Chondrocyte (in vitro differentiated cells): ENCODE measurements at regions not wholly inside any gene's neighbourhood (a gene's known extent, or its start where the extent isn't known, plus 50 kb on each side); places are given as distances from the start of the nearest gene placed in this dataset.
A peak's percentile ranks its signal among the peaks of the same experiment; 100 is the strongest.

Experiments used
- DNase-seq: peaks from one replicate; pipeline ENCODE4 v3.0.0; 2021; ENCODE audit warnings: mixed read lengths, low spot score
- H3K27ac Mint-ChIP-seq: one replicate; pipeline ENCODE4 v1.8.0; 2021; ENCODE audit warnings: mild to moderate bottlenecking, moderate library complexity, mixed read lengths; ENCODE audit not compliant: unreplicated experiment
- H3K27me3 Mint-ChIP-seq: 2 replicates; pipeline ENCODE4 v1.8.0; 2021; ENCODE audit warnings: low read depth, mixed read lengths
- H3K36me3 Mint-ChIP-seq: 2 replicates; pipeline ENCODE4 v1.8.0; 2021; ENCODE audit warnings: low read depth, mixed read lengths
- H3K4me1 Mint-ChIP-seq: 2 replicates; pipeline ENCODE4 v1.8.0; 2021; ENCODE audit warnings: low read depth, mild to moderate bottlenecking, mixed read lengths
- H3K4me3 Mint-ChIP-seq: one replicate; pipeline ENCODE4 v1.8.0; 2021; ENCODE audit warnings: mild to moderate bottlenecking, moderate library complexity, mixed read lengths; ENCODE audit not compliant: unreplicated experiment
- H3K9me3 Mint-ChIP-seq: 2 replicates; pipeline ENCODE4 v1.8.0; 2021; ENCODE audit warnings: low read depth, mixed read lengths
- TF ChIP-seq, protein P1 (sequence below): fragments of 200-600 bp; sonication (generic); IDR thresholded peaks from 2 replicates; pipeline ENCODE4 v1.5.0; 2021; ENCODE audit warnings: antibody characterized with exemption, mild to moderate bottlenecking, moderate library complexity

DNA sequence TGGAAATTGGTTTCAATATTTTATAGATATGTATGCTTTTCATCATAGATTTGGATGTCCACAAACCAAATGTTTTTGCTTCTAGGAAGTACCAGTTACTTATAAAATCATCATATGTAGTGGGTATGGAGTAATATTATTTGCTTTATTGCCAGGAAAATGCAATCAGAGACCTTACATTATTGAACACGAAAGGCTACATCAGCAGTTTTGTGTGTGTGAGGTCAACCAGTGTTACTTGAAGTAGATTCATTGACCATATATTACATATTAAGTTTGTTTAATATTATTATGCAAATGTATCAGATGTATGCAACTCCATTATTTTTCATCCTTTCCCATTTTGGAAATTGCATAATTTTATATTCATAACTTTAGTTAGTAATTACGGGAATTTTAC, 219.1 kb upstream of the MMADHC start:
- TF ChIP-seq, protein P1, sequence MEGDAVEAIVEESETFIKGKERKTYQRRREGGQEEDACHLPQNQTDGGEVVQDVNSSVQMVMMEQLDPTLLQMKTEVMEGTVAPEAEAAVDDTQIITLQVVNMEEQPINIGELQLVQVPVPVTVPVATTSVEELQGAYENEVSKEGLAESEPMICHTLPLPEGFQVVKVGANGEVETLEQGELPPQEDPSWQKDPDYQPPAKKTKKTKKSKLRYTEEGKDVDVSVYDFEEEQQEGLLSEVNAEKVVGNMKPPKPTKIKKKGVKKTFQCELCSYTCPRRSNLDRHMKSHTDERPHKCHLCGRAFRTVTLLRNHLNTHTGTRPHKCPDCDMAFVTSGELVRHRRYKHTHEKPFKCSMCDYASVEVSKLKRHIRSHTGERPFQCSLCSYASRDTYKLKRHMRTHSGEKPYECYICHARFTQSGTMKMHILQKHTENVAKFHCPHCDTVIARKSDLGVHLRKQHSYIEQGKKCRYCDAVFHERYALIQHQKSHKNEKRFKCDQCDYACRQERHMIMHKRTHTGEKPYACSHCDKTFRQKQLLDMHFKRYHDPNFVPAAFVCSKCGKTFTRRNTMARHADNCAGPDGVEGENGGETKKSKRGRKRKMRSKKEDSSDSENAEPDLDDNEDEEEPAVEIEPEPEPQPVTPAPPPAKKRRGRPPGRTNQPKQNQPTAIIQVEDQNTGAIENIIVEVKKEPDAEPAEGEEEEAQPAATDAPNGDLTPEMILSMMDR = no peak
- no peak for DNase-seq
- Mint-ChIP-seq H3K9me3 (no peaks in the 10 kb centered on the region), H3K27ac (no peak overlapping the region), H3K4me3 (no peak overlapping the region), H3K36me3 (peaks cover 1% of the 10 kb centered on the region), H3K4me1 (no peaks in the 10 kb centered on the region), H3K27me3 (no peaks in the 10 kb centered on the region)

DNA sequence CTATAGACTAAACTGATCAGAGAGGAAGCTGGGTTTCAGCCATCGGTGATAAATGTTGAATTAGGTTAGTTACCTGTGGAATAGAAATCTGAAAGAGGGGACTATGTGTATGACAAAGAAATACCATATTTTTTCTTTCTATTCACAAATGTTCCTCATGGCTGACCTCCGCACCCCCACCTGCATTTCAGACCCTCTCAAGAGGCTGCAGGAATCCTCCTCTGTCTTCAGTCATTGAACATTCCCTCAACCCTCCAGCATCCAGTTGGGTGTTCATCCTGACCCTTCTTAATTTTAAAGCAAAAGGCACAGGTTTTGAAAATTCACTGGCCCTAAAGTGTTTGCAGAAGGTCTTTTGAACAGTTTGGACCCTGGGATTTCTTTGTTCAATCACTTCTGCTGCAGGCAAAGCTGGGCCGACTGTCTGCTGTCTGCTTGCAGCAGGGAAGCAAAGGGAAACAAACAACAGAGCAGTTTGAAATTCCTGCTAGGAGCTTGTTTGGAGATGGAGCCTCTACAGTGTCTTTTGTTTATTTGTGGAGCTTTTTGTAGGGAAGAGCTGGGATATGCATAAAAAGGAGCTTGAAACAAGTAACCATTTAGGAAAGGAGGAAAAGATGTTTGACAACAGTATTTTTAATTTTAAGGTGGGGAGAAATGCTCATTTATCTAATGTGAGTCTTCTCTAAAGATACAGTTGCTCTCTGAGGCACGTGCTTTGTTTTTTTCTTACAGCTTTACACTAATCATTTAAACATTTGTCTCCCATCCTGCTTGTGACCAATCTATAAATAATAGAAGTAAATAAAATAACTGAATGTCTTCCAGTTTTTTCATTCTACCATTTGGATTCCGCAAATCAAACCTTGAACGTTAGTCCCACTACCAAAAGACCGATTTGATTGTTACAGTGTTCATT, 213.3 kb upstream of the MMADHC start:
- no peaks in the 10 kb centered on the region for H3K36me3 Mint-ChIP-seq

DNA sequence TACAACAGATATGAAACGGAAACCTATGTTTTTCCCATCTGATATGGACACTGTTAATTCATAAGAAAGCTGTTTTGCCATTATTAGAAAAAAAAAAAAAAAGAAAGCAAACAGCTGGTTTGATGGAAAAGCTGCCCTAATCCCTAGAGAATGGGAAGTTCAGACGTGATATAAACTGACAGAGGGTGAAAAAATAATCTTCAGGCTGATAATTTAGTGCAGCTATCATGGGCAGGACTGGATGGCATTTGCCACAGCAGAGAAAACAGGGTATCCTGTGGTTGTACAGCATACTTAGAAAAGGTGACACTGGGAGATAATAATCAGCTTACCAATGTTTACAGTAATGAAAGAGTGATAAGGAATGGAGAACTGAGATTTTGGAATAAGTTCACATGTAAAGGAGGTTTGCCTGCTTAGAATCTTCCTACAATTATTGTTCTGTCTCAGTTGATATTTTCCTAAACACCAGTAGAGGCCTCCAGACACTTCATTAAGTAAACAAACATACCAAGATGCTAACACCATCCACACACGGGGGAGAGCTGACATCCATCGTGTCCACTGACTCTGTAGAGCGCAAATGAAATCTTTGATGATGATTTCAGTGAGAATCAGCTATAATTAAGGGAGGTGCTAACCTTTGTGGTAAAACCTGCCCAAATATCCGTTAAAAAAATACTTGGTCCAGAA, 211.6 kb upstream of the MMADHC start:
- Mint-ChIP-seq H3K27me3 (no peaks in the 10 kb centered on the region), H3K4me3 (no peak overlapping the region), H3K27ac (no peak overlapping the region), H3K9me3 (peaks cover 7% of the 10 kb centered on the region), H3K4me1 (no peaks in the 10 kb centered on the region), H3K36me3 (peaks cover 1% of the 10 kb centered on the region)
- TF ChIP-seq, protein P1 = peak; percentile 71
- DNase-seq = no peak

More for the DNA sequence above, 213.3 kb upstream of the MMADHC start:
- Mint-ChIP-seq H3K4me1 (no peaks in the 10 kb centered on the region), H3K4me3 (no peak overlapping the region), H3K27me3 (no peaks in the 10 kb centered on the region), H3K9me3 (no peaks in the 10 kb centered on the region), H3K27ac (no peak overlapping the region)
- TF ChIP-seq, protein P1 = no peak
- no peak for DNase-seq

DNA sequence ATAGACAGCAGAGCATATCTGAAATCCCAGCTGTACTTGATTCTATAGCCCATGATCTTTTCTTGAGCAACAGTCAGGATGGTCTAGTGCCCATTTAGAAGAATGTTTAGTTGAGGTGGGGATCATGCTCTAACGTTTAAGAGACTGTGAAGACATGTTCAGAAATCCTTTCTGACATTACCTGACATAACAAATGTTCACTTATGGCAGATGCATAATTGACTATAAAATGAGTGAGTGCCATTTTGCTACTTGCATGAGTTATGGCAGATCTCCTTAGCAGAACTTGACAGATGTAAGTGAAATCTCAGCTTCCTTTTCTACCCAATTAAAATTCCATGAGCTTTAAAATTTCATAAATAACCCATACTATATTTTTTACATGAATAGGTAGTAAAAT, 209.5 kb upstream of the MMADHC start:
- H3K9me3 Mint-ChIP-seq = peaks cover 17% of the 10 kb centered on the region
- DNase-seq = no peak
- H3K36me3 Mint-ChIP-seq = peaks cover 4% of the 10 kb centered on the region
- TF ChIP-seq, protein P1 = no peak
- H3K27ac Mint-ChIP-seq = no peak overlapping the region
- no peak overlapping the region for H3K4me3 Mint-ChIP-seq
- no peaks in the 10 kb centered on the region for H3K4me1 Mint-ChIP-seq
- H3K27me3 Mint-ChIP-seq = no peaks in the 10 kb centered on the region

DNA sequence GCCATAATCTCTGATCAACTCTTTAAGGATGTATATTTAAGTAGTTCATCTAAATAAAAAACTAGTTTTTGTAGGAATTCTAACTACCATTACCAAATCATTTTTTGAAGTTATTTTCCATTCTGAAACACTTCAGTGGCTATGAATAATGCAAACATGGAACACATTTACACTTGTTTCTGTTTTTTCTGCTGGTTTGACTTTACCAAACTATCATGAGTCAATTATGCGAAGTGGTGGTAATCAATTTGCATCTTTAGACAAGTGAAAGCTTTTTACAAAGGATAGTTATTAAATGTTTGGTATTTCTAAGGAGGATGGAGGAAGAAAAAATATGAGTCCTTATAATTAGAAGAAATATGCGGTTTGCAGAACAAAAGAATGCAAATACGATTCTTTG, 202.0 kb upstream of the MMADHC start:
- Mint-ChIP-seq H3K4me3 (no peak overlapping the region), H3K4me1 (no peaks in the 10 kb centered on the region), H3K9me3 (peaks cover 14% of the 10 kb centered on the region), H3K36me3 (peaks cover 2% of the 10 kb centered on the region), H3K27ac (no peak overlapping the region), H3K27me3 (no peaks in the 10 kb centered on the region)
- TF ChIP-seq, protein P1 = no peak
- no peak for DNase-seq
